HG03439 (cell line): ENCODE measurements at regions not wholly inside any gene's neighbourhood (a gene's known extent, or its start where the extent isn't known, plus 50 kb on each side); places are given as distances from the start of the nearest gene placed in this dataset.
"Not testable (repeated sequence)": the region's sequence is repeated elsewhere in the genome, so short reads cannot be mapped to it uniquely, and the experiment has no call there.

ENCODE experiments used
- ATAC-seq: cut with Tn5 transposase; IDR thresholded peaks from one replicate; pipeline ENCODE4 v1.9.1; 2021; ENCODE audit warnings: mild to moderate bottlenecking, moderate library complexity; ENCODE audit not compliant: unreplicated experiment

DNA sequence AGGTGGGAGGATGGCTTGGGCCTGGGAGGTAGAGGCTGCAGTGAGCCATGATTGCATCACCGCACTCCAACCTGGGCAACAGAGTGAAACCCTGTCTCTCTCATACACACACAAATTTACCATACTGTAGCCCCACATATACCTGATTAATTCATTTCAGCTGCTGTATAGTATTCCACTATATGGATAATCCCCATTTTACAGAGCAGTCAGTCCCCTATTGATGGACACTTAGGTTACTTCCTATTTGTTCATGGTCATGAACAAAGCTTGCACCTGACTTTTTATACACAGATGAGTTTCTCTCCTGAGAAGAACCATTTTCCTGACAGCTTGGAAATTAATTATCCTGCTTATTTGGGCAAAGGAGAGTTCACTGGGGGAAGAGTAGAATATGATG is 59.2 kb downstream of the EMX2 start:
- no peak for ATAC-seq

DNA sequence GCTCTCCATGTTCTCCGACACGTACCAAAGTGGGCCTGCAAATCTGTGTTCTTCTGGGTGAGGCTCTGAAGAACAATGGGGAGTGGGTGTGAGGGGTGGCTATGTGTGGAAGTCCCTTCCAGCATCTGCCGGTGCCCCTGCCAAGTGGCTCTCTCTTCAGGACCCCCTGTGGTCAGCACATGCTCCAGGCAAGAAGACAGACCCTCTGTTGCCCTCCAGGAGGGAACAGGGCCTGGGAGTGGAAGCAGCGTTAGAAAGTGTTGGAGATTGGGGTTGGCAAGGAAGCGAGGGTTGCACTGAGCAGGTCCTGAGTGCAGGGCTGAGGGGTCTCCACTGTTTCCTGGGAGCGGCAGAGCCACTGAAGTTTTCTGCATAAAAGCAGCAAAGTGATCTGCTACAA is 60.5 kb downstream of the EMX2 start:
- ATAC-seq: no peak

DNA sequence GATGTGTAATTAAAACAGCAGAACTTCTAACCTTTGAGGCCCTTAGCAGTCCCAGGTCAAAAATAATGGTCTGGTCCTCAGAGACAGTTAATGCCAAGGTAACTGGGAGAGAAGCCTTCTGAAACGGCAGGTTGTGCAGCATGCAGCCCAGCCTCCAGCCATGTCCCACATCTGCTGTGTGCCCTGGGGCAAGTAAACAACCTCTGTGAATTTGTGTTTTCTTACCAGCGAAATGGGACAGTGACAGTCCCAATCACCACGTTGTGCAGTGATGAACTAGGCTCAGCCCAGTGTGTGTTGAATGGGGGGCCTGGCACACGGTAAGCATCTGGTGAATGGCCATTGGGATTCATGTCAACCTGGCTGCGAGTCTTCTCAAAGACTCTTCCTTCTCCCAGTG is 61.2 kb downstream of the EMX2 start:
- ATAC-seq: no peak

DNA sequence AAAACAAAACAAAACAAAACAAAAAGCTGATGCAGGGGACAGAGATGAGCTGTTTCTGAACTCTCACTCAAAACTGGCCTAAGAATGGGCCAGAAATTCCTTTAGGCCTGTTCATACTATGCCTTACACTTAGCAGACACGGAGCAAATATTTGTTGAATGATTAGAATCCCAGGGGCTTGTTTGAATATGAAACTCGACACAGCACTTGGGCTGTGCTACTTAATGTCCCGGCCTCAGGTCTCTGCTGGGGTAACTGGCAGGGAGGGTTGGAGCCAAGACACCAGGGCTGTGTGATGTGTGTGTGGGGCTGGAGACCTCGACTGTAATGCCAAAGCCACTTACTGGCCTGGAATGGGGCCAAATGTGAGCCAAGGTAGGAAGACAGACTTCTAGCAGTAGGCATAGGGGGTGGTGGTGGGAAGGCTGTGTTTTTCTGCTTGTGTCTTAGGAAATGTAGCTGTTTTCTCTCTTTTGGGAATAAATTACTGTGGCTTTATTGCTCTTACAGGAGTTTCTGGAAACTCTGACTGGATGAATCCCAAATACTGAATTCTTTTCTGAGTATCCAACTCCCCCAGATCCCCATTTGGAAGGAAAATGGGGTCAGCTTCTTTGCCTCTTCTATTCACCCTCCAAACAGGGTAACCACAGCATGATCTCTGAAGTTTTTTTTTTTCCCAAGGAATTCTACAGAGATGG is 66.7 kb downstream of the EMX2 start:
- ATAC-seq: no peak

DNA sequence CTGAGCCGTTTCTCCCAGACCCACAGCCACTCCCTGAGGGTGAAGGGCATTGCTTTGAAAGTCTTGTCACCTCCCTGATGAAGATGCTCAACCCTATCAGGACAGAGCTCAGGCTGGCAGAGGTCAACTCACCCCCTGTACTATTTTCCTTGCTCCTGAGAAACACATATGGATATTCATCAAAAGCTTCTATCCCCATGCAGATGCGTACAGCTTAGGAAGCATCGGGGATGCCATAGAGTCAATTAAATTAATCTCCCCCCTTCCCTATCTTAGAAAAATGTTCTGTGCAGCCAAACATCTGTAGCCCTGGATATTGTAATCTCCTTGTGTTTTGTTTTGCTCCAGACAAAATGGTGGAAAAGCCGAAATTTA is 67.2 kb downstream of the EMX2 start:
- no peak for ATAC-seq

DNA sequence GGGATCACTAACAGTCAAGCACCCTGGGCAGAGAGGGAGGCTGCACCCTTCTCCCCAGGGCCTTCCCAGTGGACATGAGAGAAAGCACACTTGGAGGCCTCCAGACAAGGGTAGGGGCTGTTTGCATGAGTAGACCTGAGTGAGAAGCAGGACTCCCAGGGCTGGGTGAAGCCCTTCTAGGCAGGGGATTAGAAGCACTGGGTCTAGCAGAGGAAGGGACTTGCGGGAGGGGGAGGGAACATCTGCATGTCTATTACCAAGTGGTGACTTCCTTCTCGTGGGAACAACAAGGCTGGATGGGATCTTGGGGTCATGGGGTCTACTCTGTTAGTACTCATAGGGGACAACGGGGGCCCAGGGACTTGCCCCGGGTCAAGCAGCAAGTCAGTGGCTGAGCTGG is 67.8 kb downstream of the EMX2 start:
- no peak for ATAC-seq

DNA sequence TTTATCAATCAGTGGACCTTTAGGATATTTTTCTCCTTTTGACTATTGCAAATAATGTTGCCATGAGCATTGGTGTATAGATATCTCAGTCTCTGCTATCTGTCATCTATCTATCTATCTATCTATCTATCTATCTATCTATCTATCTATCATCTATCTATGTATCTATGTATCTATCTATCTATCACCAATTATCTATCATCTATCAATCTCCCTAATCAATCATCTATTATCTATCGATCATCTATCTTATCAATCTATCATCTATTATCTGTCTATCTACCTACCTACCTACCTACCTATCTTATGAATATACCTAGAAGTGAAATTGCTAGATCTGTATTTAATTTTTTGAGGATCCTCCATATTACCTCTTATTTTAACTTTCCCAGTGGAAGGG is 69.6 kb downstream of the EMX2 start:
- no peak for ATAC-seq

DNA sequence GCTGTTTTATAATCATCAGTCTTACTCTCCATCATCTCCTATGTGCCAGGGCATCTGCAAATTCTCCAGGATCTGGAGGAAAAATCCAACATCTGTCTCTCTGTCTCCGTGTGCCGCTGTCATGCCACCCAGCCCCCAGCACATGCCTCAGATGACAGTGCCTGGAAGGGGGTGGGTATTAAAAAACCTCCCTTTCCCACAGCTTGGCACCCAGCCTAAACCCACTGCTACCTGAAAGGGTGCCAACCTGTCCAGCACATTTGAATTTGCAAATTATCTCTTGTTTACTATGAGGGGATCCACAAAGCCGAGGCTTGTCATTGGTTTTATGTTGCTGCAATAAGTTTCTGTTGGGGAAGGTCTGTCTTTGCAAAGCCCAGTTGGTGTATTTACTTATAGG is 73.1 kb downstream of the EMX2 start:
- no peak for ATAC-seq

DNA sequence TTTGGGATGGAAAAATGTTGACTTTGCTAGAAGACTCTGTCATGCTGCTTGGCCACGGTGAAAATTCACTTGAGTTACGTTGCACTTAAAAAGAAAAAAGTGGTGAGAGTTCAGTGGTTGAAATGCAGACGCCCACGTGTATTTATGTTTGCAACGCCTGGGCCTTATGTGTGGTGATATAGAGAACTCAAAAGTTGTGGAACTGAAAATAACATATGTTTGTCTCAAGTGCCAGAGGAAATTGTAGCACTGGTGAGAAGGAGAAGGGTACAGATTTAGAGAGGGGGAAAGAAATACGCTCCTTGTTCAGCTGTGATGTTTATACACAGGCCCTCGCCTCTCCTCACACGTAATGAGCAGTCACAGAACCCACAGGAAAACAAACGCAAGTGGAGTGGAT is 73.6 kb downstream of the EMX2 start:
- ATAC-seq: peak; percentile 71

DNA sequence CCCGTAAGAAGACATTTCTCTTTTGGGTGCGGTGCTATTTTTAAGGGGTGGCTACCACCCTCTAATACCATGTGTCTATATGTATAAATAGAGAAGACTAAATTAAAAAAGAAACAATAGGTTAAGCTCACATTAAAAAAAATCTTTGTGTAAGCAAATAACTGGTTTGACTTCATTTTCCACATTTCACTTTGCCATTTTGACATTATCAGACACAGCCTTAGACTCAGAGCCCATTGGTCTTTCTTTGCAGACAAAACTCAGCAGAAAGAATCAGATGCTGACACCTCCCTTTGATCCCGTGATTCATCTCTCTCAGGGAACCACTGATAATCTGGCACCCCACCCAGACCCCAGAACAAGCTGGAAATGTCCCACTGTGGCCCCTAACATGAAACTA is 74.5 kb downstream of the EMX2 start:
- ATAC-seq: no peak

DNA sequence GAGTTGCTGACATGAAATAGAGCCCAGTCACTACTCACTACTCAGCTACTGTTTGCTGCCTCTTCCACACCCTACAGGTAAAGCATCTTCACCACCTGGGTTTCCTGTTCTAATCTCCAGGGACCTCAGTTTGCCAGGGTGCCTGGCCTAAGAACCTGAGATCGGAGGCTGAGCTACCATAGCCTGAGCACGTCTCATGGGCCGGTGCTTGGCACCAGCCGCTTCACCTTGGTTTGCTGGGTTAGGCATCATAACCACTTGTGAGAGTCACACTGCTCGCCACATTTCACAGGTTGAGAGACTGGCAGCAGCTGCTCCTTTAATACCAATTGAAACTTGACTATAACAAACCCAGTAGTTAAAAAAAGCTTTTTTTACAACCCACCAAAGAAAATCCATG is 75.1 kb downstream of the EMX2 start:
- ATAC-seq: no peak

DNA sequence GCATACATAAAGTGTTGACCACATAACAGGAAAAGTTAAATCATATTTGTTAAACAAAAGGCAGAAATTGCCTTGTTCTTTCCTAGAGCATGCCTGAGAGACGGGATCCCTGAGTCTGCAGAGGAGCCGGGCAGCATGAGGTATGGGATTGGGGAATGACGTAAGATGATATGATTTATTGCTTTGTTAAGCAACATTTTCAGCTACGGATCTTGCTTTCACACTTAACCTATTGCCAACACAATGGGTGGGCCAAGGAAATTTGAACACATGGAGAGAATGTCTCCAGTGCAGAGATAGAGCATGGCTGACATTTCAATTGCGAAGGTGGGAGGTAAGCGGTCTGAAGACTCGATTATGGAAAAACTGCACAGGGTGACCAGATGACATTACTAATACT is 76.7 kb downstream of the EMX2 start:
- ATAC-seq: no peak

DNA sequence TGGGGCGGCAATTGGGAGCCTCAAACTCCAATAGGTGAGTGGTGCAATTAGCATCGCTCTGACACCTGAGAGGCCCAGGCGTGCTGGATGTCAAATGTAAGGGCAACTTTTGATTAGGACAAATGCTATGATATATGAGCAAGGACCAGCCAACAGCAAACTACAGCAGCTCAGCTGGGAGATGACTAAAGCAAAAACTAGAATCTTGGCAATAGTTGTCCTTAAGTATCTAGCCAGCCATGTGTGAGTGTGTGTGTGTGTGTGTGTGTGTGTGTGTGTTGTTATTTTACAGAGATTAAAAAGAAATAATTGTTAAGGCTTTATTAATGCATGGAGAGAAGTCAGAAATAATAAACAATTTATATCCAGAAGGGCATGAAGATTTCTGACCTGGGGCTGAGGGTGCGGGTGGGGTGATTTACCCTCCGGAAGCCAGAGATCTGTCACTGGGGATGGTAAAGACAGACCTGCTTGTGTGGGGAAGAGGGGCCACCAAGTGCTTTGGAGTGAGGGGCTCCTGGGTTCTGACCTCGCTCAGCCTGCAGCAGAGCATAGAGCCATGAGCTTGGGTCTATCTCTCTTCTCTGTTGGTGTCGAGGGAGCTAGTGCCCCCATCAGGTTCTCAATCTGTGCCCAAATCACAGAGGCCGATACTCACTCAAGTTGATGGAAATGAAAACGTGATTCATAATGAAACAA is 77.3 kb downstream of the EMX2 start:
- no peak for ATAC-seq

DNA sequence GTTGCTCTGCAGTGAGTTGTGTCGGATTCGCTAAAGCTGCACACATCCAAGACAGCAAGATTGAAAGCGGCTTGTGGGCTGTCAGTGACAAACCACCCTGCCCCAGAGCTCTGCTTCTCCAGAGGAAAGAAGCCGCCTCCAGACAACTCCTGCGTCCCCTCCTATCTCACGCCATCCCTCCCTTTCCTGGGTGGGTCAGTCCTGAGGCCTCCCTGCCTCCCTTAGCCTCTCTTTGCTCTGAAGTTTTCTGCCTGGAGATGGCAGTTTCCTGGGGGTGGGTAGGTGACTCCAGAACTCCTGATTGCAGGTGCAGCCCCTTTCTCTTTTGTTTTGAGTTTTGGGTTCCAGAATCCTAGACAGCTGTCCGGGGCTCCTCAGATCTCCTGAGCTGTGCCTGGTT is 78.7 kb downstream of the EMX2 start:
- no peak for ATAC-seq

DNA sequence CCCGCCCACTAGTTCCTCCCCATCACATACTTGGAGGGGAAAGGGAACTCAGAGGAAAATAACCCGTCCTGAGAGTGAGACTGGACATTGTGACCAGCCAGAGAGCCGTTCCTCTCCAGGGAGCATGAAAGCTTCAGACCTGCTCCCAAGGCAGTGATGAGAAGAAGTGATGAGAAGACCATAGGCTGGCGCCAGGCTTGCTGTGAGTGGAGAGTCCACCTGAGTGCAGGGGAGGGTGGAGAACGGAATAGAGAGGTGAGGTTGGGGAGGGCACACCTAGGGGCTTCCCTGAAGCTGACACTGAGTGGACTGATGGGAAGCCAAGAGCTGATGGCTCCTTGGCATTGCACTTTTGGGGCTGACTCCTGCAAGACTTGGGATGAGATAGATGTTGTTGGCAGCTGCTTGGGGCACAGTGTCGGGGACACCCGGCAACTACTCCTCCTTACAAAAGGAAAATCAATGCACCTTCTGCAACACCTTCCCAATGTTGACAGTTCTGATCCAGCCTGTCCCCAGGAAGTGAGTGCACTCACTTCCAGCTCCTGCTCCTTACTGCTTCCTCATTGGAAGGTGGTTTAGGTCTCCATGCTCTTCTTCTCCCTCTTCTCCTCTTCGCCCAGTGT is 79.4 kb downstream of the EMX2 start:
- ATAC-seq: no peak

DNA sequence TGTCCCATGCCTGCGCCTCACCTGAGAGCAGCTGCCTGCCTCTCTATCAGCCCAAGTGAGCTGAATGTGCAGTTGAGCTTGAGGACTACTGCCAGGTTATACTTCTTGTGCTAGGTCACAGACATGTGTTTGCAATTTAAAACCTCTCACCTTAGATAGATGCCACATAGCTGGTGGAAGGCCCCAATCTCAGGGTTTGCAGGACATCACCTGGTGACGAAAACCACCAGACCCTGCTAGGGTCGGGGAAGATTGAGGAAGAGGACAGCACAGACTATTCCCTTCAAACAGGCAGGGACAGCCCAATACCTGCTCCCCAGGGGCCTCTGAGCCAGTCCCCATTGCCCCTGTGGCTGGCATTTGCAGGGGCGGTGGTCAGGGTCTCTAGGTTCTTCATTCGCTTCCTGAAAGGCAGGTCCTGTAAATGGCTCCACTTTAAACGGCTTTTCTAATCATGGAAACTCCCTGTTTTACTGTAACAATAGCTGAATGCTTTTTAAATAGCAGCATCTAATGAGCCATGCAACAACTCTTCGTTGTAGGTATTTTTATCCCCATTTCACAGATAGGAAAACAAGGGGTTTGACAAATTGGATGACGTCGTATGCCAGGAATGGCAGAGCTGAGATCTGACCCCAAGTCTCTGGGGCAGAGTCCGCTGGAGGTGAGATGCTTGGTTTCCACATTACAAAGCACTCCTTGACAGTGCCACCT is 80.1 kb downstream of the EMX2 start:
- no peak for ATAC-seq

DNA sequence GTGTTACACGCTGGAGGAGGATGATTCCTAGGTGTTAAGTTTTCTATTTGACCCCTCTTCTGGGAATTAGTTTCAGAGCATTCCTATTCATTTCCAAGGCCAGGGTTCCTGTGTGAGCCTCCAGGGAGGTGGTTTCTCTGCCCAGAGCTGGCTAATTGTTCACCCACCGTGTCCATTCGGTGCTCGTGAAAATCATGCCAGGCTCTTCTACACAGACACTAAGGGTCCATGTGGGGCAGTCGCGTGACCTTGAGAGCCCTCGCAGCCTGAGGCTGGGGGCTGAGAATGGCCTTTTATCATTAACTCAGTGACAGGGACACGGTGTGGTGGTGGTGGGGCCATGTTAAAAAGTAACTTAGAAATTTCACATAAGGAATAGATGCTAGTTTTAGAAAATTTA is 83.7 kb downstream of the EMX2 start:
- no peak for ATAC-seq

DNA sequence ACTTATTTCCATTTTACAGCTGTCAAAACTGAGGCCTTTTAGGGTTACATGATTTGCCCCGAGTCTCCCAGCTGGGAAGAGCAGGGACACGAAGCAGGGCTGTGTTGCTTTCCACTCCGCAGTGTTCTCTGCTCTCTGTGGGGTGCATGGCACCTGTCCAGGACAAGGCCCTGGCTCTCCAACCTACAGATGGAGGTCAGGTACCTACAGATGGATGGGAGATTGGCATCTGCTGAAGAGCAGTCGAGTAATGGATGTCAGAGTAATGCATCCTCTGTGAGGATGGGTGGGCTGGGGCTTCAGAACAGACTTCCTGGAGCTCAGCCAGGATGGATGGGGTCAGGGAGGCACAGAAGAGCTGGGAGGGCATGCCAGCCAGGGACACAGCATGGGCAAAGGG is 85.0 kb downstream of the EMX2 start:
- no peak for ATAC-seq

DNA sequence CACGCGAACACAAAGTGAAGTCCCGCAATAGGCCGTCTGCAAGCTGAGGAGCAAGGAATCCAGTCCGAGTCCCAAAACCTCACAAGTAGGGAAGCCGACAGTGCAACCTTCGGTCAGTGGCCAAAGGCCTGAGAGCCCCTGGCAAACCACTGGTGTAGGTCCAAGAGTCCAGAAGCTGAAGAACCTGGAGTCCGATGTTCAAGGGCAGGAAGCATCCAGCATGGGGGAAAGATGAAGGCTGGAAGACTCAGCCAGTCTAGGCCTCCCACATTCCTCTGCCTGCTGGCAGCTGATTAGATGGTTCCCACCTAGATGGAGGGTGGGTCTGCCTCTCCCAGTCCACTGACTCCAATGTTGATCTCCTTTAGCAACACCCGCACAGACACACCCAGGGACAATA is 87.2 kb downstream of the EMX2 start:
- not testable (repeated sequence) for ATAC-seq

DNA sequence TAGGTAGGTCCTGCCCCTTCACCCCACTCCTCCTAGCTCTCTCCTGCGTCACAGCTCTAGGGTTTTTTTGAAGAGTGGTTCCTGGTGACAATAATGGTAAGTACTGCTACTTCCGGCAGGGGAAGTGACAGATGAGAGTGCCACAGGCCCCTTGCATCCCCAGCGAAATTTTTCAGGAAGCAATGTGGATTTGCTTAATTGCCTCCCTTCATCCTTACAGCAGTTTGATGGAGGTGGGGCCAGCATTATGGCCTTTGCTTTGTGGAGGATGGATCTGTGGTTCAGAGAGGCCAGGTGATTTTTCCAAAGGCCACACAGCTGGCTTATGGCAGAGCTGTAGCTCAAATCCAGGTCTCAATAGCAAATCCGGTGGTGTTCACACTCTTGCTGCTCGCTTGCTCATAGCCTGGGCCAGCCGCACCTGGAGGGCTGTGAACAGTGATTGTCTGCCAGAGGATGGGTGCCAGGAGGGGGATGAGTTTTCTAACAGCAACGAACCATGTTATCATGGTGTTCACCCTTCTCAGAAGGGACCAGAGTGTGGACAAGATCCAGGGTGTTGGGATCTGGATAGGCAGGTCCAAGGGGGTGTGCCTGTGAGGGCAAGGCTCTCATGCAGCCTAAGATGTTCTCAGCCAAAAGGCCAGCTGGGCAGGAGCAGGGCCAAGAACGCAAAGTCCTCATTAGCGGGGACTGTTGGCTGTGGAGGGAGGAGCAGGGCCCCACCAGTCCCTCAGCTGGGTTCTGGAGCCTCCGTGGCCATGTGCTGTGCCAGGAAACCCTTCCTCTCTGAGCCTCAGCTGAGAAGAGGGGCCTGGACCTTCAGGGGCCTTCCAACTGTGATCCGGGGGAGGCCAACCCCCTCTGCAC is 89.0 kb downstream of the EMX2 start:
- ATAC-seq: no peak

DNA sequence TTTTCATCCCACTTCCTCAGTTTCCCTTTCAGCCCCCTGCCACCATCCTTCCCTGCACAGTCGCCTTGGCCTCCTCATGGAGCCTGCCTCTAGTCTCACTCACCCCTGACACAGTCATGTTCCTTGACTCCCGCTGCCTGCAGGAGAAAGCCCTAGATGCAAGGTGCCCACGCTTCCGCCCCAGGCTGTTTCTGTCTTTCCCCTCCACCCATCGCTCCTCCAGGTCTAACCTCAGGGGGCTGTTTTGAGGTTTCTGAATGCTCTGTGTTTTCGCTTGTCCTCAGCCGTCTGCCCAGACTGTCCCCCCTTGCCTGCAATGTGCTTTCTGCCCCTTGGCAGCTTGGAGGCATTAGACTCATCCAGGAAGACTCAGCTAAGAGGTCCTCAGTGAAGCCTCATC is 89.9 kb downstream of the EMX2 start:
- ATAC-seq: no peak
